CD4-positive, alpha-beta T cell treated with Interleukin-15 for 4 hours (primary cell): ENCODE measurements at regions not wholly inside any gene's neighbourhood (a gene's known extent, or its start where the extent isn't known, plus 50 kb on each side); places are given as distances from the start of the nearest gene placed in this dataset.

Source experiments
- DNase-seq: peaks from one replicate; pipeline ENCODE4 v3.0.0-alpha.2; 2020; ENCODE audit warnings: low spot score

DNA sequence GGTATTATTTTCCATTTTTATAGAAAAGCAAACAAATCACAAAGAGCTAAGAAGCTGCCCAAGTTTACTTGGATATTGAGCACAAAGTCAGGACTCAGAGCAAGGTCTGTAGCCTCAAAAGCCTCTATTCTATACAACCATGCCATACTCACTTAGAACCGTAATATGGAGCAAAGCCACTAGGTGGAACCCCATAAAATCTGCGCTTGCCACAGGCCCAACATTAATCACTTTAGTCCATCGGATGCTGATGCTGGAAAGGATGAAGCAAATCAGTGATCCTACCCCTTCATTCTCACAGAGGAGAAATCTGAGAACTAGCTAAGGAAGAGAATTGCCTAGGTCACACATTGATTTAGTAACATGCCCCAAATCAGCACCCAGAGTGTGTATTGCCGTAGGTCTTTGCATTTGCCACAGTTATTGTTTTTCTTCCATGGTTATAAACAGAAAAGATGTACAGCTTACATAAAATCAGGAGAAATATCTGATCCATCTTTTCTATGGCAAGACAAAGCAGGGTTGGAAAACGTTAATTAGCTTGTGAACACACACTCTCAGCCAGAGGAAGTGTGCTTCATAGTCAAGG is 56.7 kb upstream of the RAB38 start:
- DNase-seq, result peak; percentile 22

DNA sequence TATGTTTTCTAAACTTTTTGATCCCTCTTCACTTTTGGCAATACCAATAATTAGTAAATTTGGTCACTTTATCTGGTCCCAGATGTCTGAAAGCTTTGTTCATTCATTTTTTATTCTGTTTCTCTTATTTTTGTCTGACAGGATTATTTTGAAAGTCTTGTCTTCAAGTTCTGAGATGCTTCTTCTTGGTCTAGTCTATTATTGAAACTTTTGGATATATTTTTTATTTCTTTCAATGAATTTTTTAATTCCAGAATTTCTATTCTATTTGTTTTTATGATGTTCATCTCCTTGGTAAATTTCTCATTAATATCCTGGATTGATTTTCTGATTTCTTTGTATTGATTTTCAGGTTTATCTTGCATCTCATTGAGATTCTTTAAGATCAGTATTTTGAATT is 54.1 kb upstream of the RAB38 start:
- no peak for DNase-seq
